Brain microvascular endothelial cell (primary cell): ENCODE measurements at regions not wholly inside any gene's neighbourhood (a gene's known extent, or its start where the extent isn't known, plus 50 kb on each side); places are given as distances from the start of the nearest gene placed in this dataset.

Source experiments
- DNase-seq: peaks from one replicate; pipeline ENCODE4 v3.0.0-alpha.2; 2020
- H3K27ac ChIP-seq: fragments of 250-450 bp; sonication (Bioruptor Pico); 2 replicates; pipeline ENCODE4 v1.5.1; 2020; ENCODE audit warnings: mild to moderate bottlenecking, moderate library complexity
- H3K27me3 ChIP-seq: fragments of 250-450 bp; sonication (Bioruptor Pico); replicated peaks from 2 replicates; pipeline ENCODE4 v1.5.1; 2020; ENCODE audit warnings: mild to moderate bottlenecking
- H3K36me3 ChIP-seq: fragments of 250-450 bp; sonication (Bioruptor Pico); replicated peaks from 2 replicates; pipeline ENCODE4 v1.5.1; 2020; ENCODE audit warnings: mild to moderate bottlenecking
- H3K4me3 ChIP-seq: 2 replicates; pipeline ENCODE4 v1.5.1; 2011; ENCODE audit warnings: low read depth, mild to moderate bottlenecking, control low read depth, low read length, moderate library complexity
- CTCF ChIP-seq: IDR thresholded peaks from 2 replicates; pipeline ENCODE4 v1.5.1; 2011; ENCODE audit warnings: low read depth, mild to moderate bottlenecking, moderate library complexity, low read length, control low read depth, inconsistent platforms; ENCODE audit errors: missing control alignments
- in situ Hi-C: cut with HindIII; loops from 2 replicates; pipeline ENCODE4 v1.10.0; 2017; ENCODE audit warnings: low sequenced_read_pairs, low pct_ligation_motif_present

GRCh38 chr10:62869958-62870357 is 53.8 kb upstream of the EGR2 start:
- no peak overlapping the region for H3K27ac ChIP-seq
- TF ChIP-seq CTCF, result no peak
- H3K27me3 ChIP-seq, result no peaks in the 10 kb centered on the region
- no peak overlapping the region for H3K4me3 ChIP-seq
- in situ Hi-C loops, result no loop called here
- H3K36me3 ChIP-seq, result no peaks in the 10 kb centered on the region
- no peak for DNase-seq

- Histone ChIP-seq H3K27me3 (no peaks in the 10 kb centered on the region), H3K4me3 (no peak overlapping the region), H3K36me3 (no peaks in the 10 kb centered on the region), H3K27ac (no peak overlapping the region)
- no peak for TF ChIP-seq CTCF
- in situ Hi-C loops, result no loop called here
- no peak for DNase-seq
Measured at GRCh38 chr10:62866941-62867340, 50.8 kb upstream of the EGR2 start.

GRCh38 chr10:62866451-62866850 is 50.3 kb upstream of the EGR2 start:
- DNase-seq, result no peak
- Histone ChIP-seq H3K27me3 (no peaks in the 10 kb centered on the region), H3K36me3 (no peaks in the 10 kb centered on the region), H3K4me3 (no peak overlapping the region), H3K27ac (no peak overlapping the region)
- TF ChIP-seq CTCF, result no peak
- in situ Hi-C loops, result no loop called here
